NCI-H1105 (cell line): ENCODE measurements at regions not wholly inside any gene's neighbourhood (a gene's known extent, or its start where the extent isn't known, plus 50 kb on each side); places are given as distances from the start of the nearest gene placed in this dataset.
"Not testable (repeated sequence)": the region's sequence is repeated elsewhere in the genome, so short reads cannot be mapped to it uniquely, and the experiment has no call there.

Experiments used
- DNase-seq: peaks from one replicate; lab custom pipeline; 2025; lab: John Stamatoyannopoulos, UW

- DNase-seq = no peak
Observed at GRCh38 chr5:36529142-36529541, 77.3 kb upstream of the SLC1A3 start.

GRCh38 chr5:36530215-36530614 is 76.2 kb upstream of the SLC1A3 start:
- no peak for DNase-seq

- DNase-seq = no peak
Observed at GRCh38 chr5:36531401-36531800, 75.0 kb upstream of the SLC1A3 start.

DNA sequence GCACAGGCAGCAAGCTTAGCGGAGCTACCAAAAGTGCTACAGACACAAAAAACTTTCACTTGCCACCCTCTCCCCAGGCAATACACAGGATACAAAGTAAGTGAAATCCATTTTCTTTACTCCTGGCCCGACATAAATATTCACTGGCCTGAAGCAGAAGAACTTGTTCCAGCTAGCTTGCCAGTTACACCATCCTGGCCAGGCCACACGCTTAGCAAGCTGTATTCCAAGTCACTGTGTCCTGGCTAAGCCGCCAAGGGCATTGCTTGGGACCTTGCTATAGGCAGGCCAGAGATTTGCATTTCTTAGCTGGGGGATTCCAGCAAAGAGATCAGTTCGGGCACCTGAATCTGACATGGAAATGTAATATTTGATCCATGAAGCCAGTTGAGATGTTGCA is 71.0 kb upstream of the SLC1A3 start:
- DNase-seq = no peak

- no peak for DNase-seq
Observed at GRCh38 chr5:36535859-36536615, 70.4 kb upstream of the SLC1A3 start.

DNA sequence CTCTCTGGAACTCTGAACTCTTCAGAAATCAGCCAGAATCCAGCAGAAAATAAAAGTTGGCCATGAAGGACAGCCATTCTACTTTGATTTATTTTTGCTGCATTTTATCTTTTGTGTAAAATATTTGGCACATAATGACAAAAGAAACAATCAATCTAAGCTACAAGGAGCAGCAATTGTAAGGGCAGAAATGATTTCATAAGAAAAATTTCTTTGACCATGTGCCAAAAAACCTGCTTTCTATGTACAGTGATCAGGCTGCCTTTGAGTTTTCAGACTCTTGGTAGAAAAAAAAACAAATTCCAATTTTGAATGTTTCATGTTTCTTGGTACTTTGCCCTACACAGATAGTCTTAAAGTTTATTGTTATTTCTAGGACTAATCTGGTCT is 69.8 kb upstream of the SLC1A3 start:
- DNase-seq = no peak

DNA sequence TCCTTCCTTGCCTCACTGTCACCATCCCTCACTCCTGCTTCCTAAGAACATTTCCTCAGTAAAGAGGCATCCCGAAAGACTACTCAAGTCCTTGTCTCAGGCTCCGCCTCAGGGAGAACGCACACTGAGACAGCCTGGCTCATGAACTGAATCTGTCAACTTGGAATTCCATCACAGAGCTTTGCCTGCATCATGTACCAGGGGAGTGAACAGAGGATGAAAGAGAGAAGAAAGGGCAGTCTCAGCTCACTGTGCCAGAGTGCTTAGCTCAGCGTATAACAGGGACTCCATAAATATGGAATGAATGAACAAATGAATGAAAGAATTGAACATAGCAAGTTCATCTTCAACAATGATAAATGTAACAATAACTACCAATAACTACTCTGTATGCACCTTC is 68.7 kb upstream of the SLC1A3 start:
- DNase-seq = no peak

DNA sequence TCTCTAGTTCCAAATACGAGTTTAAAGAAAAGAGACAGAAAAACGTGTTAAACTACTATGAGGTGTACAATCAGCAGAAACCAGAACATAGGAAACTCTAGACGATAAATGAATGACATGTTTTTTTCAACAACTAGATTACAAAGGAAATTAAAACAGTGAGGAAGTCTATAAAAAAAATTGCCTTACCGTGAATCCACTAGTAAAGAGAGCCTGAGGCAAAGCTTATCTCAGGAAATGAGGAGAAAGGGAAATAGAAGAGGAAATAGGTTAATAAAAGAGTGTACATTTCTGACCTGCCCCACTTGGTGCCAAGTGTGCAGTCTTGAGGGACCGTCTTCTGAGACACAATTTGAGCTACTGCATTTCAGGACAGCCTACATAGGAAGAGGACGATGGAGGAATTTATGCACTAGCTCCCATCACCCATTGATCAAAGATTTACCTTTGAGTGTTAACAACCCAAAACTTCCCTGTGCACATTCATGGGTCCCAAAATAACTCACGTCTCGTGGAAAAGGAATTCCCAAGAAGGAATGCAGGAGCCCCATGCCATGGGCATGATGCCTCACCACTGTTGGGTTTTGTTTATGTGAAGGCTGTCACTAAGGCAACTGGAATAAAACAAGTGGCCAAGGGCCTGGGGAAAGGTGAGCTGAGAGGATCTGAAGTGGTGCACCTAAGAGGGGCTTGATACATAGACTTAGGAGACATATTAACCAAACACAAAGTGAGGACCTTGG is 53.6 kb upstream of the SLC1A3 start:
- DNase-seq = no peak

GRCh38 chr5:36555035-36555434 is 51.4 kb upstream of the SLC1A3 start:
- DNase-seq = not testable (repeated sequence)
